HG02571 (cell line): ENCODE measurements at regions not wholly inside any gene's neighbourhood (a gene's known extent, or its start where the extent isn't known, plus 50 kb on each side); places are given as distances from the start of the nearest gene placed in this dataset.

Experiments used
- ATAC-seq: cut with Tn5 transposase; IDR thresholded peaks from one replicate; pipeline ENCODE4 v1.9.1; 2021; ENCODE audit warnings: mild to moderate bottlenecking, moderate library complexity; ENCODE audit not compliant: unreplicated experiment

- no peak for ATAC-seq
These were observed 520.4 kb upstream of the ALCAM start for GRCh38 chr3:104846270-104846669.

GRCh38 chr3:104849070-104849469, 517.6 kb upstream of the ALCAM start:
- no peak for ATAC-seq

GRCh38 chr3:104854468-104854867, 512.2 kb upstream of the ALCAM start:
- ATAC-seq = no peak

GRCh38 chr3:104855702-104856101, 511.0 kb upstream of the ALCAM start:
- no peak for ATAC-seq

GRCh38 chr3:104856741-104857140, 510.0 kb upstream of the ALCAM start:
- ATAC-seq = no peak

- ATAC-seq = no peak
These were observed 498.4 kb upstream of the ALCAM start for GRCh38 chr3:104868291-104868690.

- ATAC-seq = no peak
These were observed 496.4 kb upstream of the ALCAM start for GRCh38 chr3:104870276-104870675.

GRCh38 chr3:104873331-104873730, 493.4 kb upstream of the ALCAM start:
- ATAC-seq = no peak

- ATAC-seq = no peak
These were observed 488.3 kb upstream of the ALCAM start for GRCh38 chr3:104878395-104878794.

- no peak for ATAC-seq
These were observed 486.8 kb upstream of the ALCAM start for GRCh38 chr3:104879919-104880318.

GRCh38 chr3:104885214-104885814, 481.4 kb upstream of the ALCAM start:
- no peak for ATAC-seq

- ATAC-seq = no peak
These were observed 480.3 kb upstream of the ALCAM start for GRCh38 chr3:104886220-104886995.

- ATAC-seq = no peak
These were observed 479.6 kb upstream of the ALCAM start for GRCh38 chr3:104887069-104887468.

GRCh38 chr3:104887619-104888018, 479.1 kb upstream of the ALCAM start:
- no peak for ATAC-seq

- no peak for ATAC-seq
These were observed 474.7 kb upstream of the ALCAM start for GRCh38 chr3:104892044-104892443.

- ATAC-seq = no peak
These were observed 470.1 kb upstream of the ALCAM start for GRCh38 chr3:104896624-104897023.

- ATAC-seq = no peak
These were observed 465.3 kb upstream of the ALCAM start for GRCh38 chr3:104901396-104901795.

- ATAC-seq = no peak
These were observed 463.6 kb upstream of the ALCAM start for GRCh38 chr3:104903064-104903463.

- no peak for ATAC-seq
These were observed 460.6 kb upstream of the ALCAM start for GRCh38 chr3:104906001-104906639.

GRCh38 chr3:104907507-104907906, 459.2 kb upstream of the ALCAM start:
- no peak for ATAC-seq

- ATAC-seq = no peak
These were observed 457.9 kb upstream of the ALCAM start for GRCh38 chr3:104908761-104909160.

- ATAC-seq = no peak
These were observed 457.5 kb upstream of the ALCAM start for GRCh38 chr3:104909198-104909597.
